ENCODE measurements at regions not wholly inside any gene's neighbourhood (a gene's known extent, or its start where the extent isn't known, plus 50 kb on each side); places are given as distances from the start of the nearest gene placed in this dataset.

DNA sequence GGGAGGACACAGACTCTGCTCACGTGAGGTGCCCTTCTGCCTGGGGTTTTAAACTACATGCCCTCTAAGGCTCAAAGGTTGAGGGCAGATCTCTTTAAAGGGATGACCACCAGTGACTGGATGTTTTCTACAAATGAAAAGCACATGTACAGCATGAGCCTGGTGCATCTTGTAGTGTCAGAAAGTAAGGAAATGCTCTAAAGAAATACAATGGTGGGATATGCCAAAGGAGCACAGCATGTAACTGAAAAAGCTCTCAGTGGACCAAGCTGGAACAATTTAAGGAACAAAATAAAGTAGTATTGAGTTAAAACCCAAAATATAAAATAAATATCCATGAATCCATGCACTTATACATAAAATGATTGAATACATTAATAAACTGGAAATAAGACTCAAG lies 78.3 kb upstream of the SEMA6D start:
- in situ Hi-C loops (cut with HindIII; ENCODE audit: low sequenced_read_pairs) = no loop called here

DNA sequence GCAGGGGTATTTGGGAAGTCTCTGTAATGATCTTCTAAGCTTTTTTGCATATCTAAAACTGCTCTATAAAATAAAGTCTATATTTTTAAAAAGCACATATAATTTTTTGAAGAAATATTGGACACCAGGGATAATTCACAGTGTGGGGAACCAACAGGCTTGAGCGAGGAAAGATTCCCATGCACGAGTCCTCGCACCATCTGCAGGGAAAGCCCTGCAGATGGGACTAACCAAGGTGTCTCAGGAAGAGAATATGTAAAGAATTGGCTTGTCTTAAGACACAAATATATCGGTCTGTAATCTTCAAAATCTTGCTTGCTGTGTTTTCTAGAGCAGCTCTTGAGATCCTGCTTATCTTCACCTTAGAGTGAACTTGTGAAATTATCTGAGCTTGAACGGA lies 77.2 kb upstream of the SEMA6D start:
- in situ Hi-C loops (cut with HindIII; ENCODE audit: low sequenced_read_pairs) = no loop called here

DNA sequence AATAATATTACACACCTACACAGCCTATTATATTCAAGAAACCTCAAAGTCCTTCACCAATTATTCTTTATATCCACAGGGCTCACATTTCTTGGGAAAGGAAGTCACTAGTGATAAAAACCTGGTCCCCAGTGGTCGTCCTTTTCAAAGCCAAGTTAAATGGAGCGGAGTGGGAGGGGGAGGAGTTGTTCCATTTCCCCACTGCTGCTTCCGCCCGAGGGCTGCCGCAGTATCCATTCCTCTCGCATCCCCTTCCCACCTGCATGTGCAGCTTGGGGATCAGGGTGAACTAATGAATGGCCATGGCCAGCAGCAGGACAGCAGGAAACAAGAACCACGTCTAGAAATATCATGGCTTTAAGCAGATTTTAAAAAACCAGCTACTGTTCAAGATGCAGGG lies 76.4 kb upstream of the SEMA6D start:
- in situ Hi-C loops (cut with HindIII; ENCODE audit: low sequenced_read_pairs) = no loop called here

DNA sequence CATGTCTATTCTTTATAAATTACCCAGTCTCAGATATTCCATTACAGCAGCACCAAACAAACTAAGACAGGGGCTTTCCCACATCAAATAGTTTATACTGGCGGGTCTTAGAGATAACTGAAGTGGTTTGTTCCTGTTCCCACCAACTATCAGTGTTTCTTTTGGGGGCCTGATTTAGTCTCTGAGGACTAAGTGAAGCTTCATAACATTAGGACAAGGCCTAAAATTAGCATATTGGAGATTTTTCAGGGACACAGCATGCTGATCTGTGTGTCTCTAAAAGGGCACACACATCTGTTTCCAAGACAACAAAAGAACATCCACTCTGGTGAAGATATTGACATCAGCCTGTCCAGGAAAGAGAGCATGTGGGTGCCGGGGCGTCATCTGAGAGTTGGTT lies 72.6 kb upstream of the SEMA6D start:
- in situ Hi-C loops (cut with HindIII; ENCODE audit: low sequenced_read_pairs) = no loop called here

DNA sequence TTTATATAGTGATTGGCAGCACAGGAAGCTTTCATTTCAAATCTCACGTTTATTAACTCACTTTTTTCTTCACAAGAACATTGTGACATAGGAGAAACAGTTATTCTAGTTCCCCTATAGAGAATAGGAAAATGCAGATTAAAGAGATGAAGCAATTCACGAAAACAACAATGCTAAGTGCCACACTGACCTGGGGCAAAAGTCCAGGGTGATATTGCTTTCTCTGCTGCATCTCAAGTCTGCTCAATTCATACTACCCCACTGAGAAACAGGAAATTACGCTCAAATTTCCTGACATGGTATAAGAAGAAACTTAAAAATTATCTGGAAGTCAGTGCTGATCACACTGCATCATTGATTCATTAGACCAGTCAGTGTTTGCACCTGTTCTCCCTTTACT lies 66.7 kb upstream of the SEMA6D start:
- in situ Hi-C loops (cut with HindIII; ENCODE audit: low sequenced_read_pairs) = loop anchor here (10.0 kb wide), 1 partner anchor 64 kb away; the partner anchor contains the start of gene SEMA6D

DNA sequence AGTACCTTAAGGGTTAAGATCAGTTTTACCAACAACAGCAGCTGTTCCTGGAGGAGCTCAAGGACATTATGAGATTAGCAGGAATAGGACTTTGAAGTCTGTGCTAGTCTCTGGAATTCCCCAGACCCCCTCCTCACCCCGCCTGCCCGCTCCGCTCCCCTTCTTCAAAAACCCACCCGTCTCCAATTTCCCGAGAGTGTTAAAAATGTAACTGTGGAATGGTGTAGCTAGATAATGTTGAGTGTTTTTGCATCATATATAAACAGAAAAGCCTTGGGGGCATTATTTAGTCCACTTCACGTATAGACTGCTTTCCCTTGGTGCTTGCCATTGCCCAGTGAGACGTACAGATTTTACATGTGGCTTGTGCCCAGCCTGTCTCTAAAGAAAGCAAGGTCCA lies 65.0 kb upstream of the SEMA6D start:
- in situ Hi-C loops (cut with HindIII; ENCODE audit: low sequenced_read_pairs) = loop anchor here (10.0 kb wide), 1 partner anchor 62 kb away; the partner anchor contains the start of gene SEMA6D

DNA sequence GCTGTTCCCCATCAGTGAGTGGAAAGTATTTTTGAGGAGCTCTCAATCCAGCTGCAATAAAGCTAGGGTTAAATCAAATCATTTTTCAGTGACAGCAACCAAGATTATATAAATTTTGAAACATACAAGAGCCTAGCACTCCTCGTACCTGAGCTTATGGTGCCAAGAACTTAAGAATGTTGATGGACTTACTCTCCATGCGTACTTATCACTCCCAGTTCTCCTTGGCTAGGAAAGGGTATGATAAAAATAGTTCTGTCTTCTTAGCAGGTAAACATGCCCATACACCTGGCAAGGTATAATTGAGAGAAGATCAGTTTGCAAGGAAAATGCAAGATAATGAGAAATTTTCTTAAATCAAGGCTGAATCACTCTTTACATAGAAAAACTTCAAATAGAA lies 64.5 kb upstream of the SEMA6D start:
- in situ Hi-C loops (cut with HindIII; ENCODE audit: low sequenced_read_pairs) = loop anchor here (10.0 kb wide), 1 partner anchor 62 kb away; the partner anchor contains the start of gene SEMA6D

DNA sequence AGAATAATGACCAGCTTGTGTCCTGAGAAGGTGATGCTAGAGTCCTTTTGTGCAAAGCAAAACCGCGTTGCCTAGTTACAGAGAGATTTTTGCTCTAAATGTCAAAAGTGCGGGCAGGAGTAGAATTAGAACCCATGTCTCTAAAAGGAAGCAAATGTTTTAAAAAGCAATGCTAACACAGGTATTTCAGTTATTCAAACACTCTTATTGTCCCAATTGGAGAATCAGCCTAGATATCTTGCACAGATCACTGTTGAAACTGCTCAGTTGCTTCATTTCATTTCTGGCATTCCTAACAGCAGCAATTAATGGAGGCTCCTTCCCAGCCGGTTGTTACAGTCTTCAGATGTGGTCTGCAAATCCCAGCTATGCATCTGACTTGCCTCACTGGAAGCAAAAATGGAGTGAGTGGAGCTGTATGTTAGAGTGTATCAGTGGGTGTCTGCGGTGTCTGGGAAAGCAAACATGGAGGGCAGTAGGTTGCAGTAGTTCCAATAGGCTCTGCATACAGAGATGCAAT lies 55.6 kb upstream of the SEMA6D start:
- in situ Hi-C loops (cut with HindIII; ENCODE audit: low sequenced_read_pairs) = no loop called here

DNA sequence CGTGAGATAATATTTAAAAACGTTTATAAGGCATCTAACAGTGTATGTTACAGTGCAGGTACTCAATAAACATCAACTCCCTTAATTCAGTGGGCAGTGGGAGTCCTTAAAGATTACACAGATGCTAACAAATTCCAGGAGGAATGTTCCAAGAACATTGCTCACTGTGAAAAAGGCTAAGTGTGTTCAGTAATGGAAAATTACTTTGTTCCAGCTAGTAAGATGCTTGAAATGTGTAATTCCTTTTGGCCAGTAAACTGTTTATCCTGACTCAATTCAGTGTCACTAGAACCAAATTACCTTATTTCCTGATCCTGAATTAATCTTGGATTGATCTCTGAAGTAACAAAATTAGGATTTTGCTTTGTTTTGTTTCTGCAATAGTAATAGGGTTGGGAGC lies 54.2 kb upstream of the SEMA6D start:
- in situ Hi-C loops (cut with HindIII; ENCODE audit: low sequenced_read_pairs) = no loop called here

All from DLD1 (cell line).